RWPE2 (cell line): ENCODE measurements at regions not wholly inside any gene's neighbourhood (a gene's known extent, or its start where the extent isn't known, plus 50 kb on each side); places are given as distances from the start of the nearest gene placed in this dataset.

Experiments used
- ATAC-seq: fragments of 200-7000 bp; cut with Tn5 transposase; 3 replicates; pipeline ENCODE4 v1.9.1; 2021; ENCODE audit warnings: low read depth
- DNase-seq: peaks from one replicate; pipeline ENCODE4 v3.0.0-alpha.2; 2020; ENCODE audit warnings: low spot score
- H3K27ac ChIP-seq: fragments of 450-650 bp; 2 replicates; pipeline ENCODE4 v1.5.1; 2017; ENCODE audit warnings: mild to moderate bottlenecking; ENCODE audit not compliant: poor library complexity, severe bottlenecking
- H3K27me3 ChIP-seq: fragments of 250-450 bp; sonication (Bioruptor Pico); 2 replicates; pipeline ENCODE4 v1.5.1; 2021; ENCODE audit warnings: mild to moderate bottlenecking, moderate library complexity; ENCODE audit not compliant: insufficient read depth, poor library complexity, severe bottlenecking
- H3K36me3 ChIP-seq: fragments of 250-450 bp; sonication (Bioruptor Pico); 2 replicates; pipeline ENCODE4 v1.5.1; 2020; ENCODE audit warnings: low read depth, mild to moderate bottlenecking, moderate library complexity
- H3K4me1 ChIP-seq: fragments of 250-450 bp; sonication (Bioruptor Pico); 2 replicates; pipeline ENCODE4 v1.5.1; 2021; ENCODE audit warnings: mild to moderate bottlenecking, moderate library complexity; ENCODE audit not compliant: insufficient read depth, poor library complexity, severe bottlenecking
- H3K4me3 ChIP-seq: fragments of 250-450 bp; sonication (Bioruptor Pico); 2 replicates; pipeline ENCODE4 v1.5.1; 2021; ENCODE audit warnings: mild to moderate bottlenecking, moderate library complexity; ENCODE audit not compliant: severe bottlenecking
- H3K9me3 ChIP-seq: fragments of 250-450 bp; sonication (Bioruptor Pico); 2 replicates; pipeline ENCODE4 v1.5.1; 2021; ENCODE audit warnings: mild to moderate bottlenecking, moderate library complexity; ENCODE audit not compliant: severe bottlenecking
- TF ChIP-seq, protein P1 (sequence below): fragments of 450-650 bp; IDR thresholded peaks from one replicate; pipeline ENCODE4 v1.5.1; 2017; ENCODE audit warnings: mild to moderate bottlenecking, moderate library complexity; ENCODE audit not compliant: poor library complexity, severe bottlenecking

DNA sequence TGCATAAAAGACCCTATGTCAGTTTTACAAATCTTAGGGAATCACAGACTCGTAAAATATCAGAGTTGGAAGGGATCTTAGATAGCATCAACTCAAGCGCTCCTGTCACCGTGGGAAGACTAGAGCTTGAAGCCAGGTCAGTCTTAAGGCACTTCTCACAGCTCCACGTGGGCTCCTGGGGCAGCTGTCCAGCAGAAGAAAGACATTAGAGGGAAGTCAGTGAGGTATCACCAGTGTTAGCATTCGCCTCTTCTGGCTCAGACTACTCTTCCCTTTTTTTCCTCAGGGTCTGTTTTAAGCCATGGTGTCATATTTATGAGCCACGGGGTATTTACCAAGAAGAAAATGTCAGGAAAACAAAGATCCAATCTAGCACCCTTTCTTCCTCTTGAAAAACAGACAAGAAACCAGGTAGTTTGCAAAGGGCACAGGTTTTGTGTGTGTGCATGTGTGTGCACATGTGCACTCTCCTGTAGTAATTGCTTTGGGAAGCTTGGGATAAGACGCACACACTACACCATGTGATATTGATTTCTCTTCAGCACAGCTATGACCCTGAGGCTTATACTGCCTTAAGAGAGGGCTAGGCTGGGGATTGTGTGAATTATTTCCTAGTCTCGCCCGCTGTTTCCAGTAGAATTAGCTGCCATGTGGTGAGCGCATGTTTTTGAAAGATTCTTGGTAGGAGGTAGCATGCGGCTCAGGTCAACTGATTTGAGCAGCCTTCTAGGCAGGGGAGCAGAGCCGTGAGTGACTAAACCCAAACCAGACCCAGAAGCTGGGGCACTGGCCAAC lies 61.0 kb upstream of the ELAC2 start:
- no peak for DNase-seq
- H3K4me3 ChIP-seq = no peak overlapping the region
- peaks cover 4% of the 10 kb centered on the region for H3K27me3 ChIP-seq
- H3K4me1 ChIP-seq = no peaks in the 10 kb centered on the region
- H3K36me3 ChIP-seq = no peaks in the 10 kb centered on the region
- no peak for ATAC-seq
- TF ChIP-seq, protein P1, sequence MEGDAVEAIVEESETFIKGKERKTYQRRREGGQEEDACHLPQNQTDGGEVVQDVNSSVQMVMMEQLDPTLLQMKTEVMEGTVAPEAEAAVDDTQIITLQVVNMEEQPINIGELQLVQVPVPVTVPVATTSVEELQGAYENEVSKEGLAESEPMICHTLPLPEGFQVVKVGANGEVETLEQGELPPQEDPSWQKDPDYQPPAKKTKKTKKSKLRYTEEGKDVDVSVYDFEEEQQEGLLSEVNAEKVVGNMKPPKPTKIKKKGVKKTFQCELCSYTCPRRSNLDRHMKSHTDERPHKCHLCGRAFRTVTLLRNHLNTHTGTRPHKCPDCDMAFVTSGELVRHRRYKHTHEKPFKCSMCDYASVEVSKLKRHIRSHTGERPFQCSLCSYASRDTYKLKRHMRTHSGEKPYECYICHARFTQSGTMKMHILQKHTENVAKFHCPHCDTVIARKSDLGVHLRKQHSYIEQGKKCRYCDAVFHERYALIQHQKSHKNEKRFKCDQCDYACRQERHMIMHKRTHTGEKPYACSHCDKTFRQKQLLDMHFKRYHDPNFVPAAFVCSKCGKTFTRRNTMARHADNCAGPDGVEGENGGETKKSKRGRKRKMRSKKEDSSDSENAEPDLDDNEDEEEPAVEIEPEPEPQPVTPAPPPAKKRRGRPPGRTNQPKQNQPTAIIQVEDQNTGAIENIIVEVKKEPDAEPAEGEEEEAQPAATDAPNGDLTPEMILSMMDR = no peak
- H3K9me3 ChIP-seq = no peaks in the 10 kb centered on the region
- no peak overlapping the region for H3K27ac ChIP-seq

DNA sequence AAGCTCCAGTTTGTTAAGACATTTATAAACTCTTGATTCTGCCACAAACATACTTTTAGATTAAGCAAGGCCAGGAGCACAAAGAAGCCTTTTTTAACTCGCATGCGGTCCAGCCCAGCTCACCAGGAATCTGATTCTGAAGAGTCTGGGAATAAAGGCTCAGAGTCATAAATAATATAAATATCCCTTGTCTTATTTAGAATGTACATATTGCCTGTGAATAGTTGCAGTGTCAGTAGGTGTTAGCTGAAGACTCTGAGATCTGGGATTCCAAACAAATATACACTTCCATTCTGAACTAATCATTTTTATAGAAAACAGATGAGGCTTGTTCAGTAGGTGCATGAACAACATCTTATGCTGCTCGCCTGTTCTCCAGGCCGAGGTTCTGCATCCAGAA lies 59.1 kb upstream of the ELAC2 start:
- H3K9me3 ChIP-seq = no peaks in the 10 kb centered on the region
- ATAC-seq (no peak), DNase-seq (no peak)
- no peaks in the 10 kb centered on the region for H3K4me1 ChIP-seq
- no peak overlapping the region for H3K4me3 ChIP-seq
- TF ChIP-seq, protein P1 = no peak
- no peak overlapping the region for H3K27ac ChIP-seq
- peaks cover 4% of the 10 kb centered on the region for H3K27me3 ChIP-seq
- no peaks in the 10 kb centered on the region for H3K36me3 ChIP-seq

DNA sequence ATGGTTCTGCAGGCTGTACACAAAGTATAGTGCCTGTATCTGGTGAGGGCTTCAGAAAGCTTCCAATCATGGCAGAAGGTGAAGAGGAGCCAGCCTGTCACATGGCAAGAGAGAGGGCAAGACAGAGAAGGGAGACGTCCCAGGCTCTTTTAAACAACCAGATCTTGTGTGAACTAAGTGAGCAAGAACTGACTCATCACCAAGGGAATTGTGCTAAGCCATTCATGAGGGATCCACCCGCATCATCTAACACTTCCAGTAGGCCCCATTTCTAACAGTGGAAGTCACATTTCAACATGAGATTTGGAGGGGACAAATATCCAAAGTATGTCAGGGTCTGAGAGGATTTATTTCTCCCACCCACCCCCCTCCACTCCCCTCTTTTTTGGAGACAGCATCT lies 56.2 kb upstream of the ELAC2 start:
- Histone ChIP-seq H3K27ac (no peak overlapping the region), H3K4me1 (no peaks in the 10 kb centered on the region), H3K36me3 (no peaks in the 10 kb centered on the region), H3K27me3 (peaks cover 4% of the 10 kb centered on the region), H3K4me3 (no peak overlapping the region), H3K9me3 (no peaks in the 10 kb centered on the region)
- TF ChIP-seq, protein P1 = no peak
- ATAC-seq (peak; percentile 67; the same call in 1 of the 3 replicates), DNase-seq (no peak)

DNA sequence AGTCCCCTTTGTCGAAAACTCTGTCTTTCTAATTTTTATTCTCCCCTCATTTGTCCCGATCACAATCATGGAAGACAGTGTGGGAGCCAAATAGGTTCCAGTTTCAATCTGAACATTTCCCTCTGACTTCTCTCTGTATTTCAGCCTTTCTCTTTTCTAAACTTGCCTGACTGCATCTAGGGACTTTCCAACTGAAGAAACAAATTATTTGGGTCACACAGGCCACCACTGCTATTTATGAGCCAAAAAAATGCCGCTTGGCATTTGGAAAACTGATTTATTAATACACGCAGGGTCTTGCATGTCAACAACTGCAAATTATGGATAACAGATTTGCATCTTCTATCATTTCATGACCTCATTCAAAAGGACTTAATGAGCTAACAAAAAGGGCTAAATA lies 55.2 kb upstream of the ELAC2 start:
- TF ChIP-seq, protein P1 = no peak
- Histone ChIP-seq H3K4me3 (no peak overlapping the region), H3K4me1 (no peaks in the 10 kb centered on the region), H3K27me3 (no peaks in the 10 kb centered on the region), H3K36me3 (no peaks in the 10 kb centered on the region), H3K9me3 (no peaks in the 10 kb centered on the region), H3K27ac (no peak overlapping the region)
- no peak for ATAC-seq
- no peak for DNase-seq

DNA sequence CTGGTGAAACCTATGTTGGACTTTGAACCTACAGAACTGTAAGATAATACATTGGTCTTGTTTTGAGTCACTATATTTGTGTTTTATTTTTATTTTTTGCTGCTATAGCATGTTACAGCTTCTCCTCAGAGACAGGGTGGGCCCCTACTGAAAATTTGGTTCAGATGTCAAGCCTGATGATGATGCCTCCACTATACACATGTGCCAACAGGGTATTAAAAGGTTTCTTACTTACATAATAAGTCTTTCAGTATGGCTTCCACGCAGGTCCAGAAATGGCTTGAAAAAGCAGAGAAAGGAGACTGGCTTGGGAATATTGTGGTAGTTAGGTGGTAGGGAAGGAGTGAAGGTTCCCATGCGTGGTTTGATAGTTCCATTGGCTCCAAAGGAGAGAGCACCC lies 52.9 kb upstream of the ELAC2 start:
- Histone ChIP-seq H3K27me3 (no peaks in the 10 kb centered on the region), H3K27ac (no peak overlapping the region), H3K9me3 (no peaks in the 10 kb centered on the region), H3K4me3 (no peak overlapping the region), H3K4me1 (no peaks in the 10 kb centered on the region), H3K36me3 (no peaks in the 10 kb centered on the region)
- no peak for DNase-seq
- ATAC-seq = no peak
- TF ChIP-seq, protein P1 = no peak
